Endodermal cell (in vitro differentiated cells): ENCODE measurements at regions not wholly inside any gene's neighbourhood (a gene's known extent, or its start where the extent isn't known, plus 50 kb on each side); places are given as distances from the start of the nearest gene placed in this dataset.
A peak's percentile ranks its signal among the peaks of the same experiment; 100 is the strongest.

Source experiments
- DNase-seq: peaks from one replicate; pipeline ENCODE4 v3.0.0-alpha.2; 2017
- H3K27ac ChIP-seq: 2 replicates; pipeline ENCODE4 v1.5.1; 2013; ENCODE audit warnings: mild to moderate bottlenecking, low read depth, low read length, moderate library complexity
- H3K27me3 ChIP-seq: 2 replicates; pipeline ENCODE4 v1.6.1; 2013; ENCODE audit warnings: mild to moderate bottlenecking, low read length, moderate library complexity; ENCODE audit not compliant: insufficient read depth, control insufficient read depth, poor library complexity, severe bottlenecking
- H3K36me3 ChIP-seq: 2 replicates; pipeline ENCODE4 v1.7.0; 2013; ENCODE audit warnings: mild to moderate bottlenecking, low read length, moderate library complexity; ENCODE audit not compliant: control insufficient read depth, insufficient read depth
- H3K4me1 ChIP-seq: one replicate; pipeline ENCODE4 v1.7.0; 2013; ENCODE audit warnings: low read length; ENCODE audit not compliant: control insufficient read depth, insufficient read depth
- H3K4me3 ChIP-seq: 2 replicates; pipeline ENCODE4 v1.5.1; 2013; ENCODE audit warnings: mild to moderate bottlenecking, low read length, moderate library complexity
- H3K9ac ChIP-seq: 2 replicates; pipeline ENCODE4 v1.6.1; 2013; ENCODE audit warnings: mild to moderate bottlenecking, low read length, moderate library complexity; ENCODE audit not compliant: poor library complexity, severe bottlenecking; ENCODE audit errors: extremely low read depth
- H3K9me3 ChIP-seq: 2 replicates; pipeline ENCODE4 v1.6.1; 2013; ENCODE audit warnings: mild to moderate bottlenecking, low read length, moderate library complexity; ENCODE audit not compliant: control insufficient read depth
- H3K27ac Mint-ChIP-seq: 2 replicates; pipeline ENCODE4 v1.8.0; 2020; ENCODE audit warnings: mixed read lengths
- H3K27me3 Mint-ChIP-seq: 2 replicates; pipeline ENCODE4 v1.8.0; 2021; ENCODE audit warnings: mild to moderate bottlenecking, mixed read lengths; ENCODE audit not compliant: insufficient read depth
- H3K36me3 Mint-ChIP-seq: 2 replicates; pipeline ENCODE4 v1.8.0; 2020; ENCODE audit warnings: low read depth, mixed read lengths
- H3K4me1 Mint-ChIP-seq: 2 replicates; pipeline ENCODE4 v1.8.0; 2020; ENCODE audit warnings: mixed read lengths
- H3K4me3 Mint-ChIP-seq: 2 replicates; pipeline ENCODE4 v1.8.0; 2020; ENCODE audit warnings: mild to moderate bottlenecking, moderate library complexity, mixed read lengths
- H3K9me3 Mint-ChIP-seq: 2 replicates; pipeline ENCODE4 v1.8.0; 2020; ENCODE audit warnings: mild to moderate bottlenecking, mixed read lengths
- WGBS, 2 experiments: methylation state at CpG; one replicate each; pipeline versions ENCODE4 v1.1.5 to v1.1.7; 2013; ENCODE audit warnings: missing lambda C conversion rate in 2 of 2, mixed read lengths in 1 of 2; ENCODE audit not compliant: insufficient coverage in 1 of 2, insufficient read length in 1 of 2; 5-methylcytosine and 5-hydroxymethylcytosine counted together
- TF ChIP-seq, protein P1 (sequence below): fragments of 200-600 bp; sonication (generic); conservative IDR thresholded peaks from 2 replicates; pipeline ENCODE4 v1.5.0; 2021; ENCODE audit warnings: antibody characterized with exemption, mild to moderate bottlenecking

DNA sequence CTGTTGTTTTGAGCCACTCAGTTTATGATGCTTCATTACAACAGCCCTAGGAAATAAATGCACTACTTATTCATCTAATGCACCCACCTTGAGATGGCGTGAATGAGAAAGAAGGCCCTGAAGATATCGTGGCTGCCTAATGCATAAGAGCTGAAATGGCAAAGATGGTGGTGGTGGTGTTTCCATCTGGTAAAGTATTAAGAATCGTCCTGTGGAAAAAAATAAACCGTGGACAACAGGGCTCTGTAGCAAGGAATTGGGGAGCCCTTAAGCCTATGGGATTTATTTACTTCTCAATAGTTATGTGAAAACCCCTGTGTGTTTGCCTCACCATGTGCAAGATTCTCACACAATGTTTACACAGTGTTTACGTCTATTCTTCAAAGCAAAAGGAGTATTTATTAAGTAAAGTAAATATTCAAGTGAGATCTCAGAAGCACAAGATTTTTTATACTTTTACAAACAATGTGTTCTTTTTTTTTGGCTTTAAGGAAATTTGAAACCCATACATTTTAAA is 1555.2 kb upstream of the FLRT2 start:
- no peaks in the 10 kb centered on the region for H3K27me3 Mint-ChIP-seq
- Histone ChIP-seq H3K27me3 (no peaks in the 10 kb centered on the region), H3K9ac (no peak overlapping the region), H3K4me1 (no peaks in the 10 kb centered on the region), H3K4me3 (no peak overlapping the region), H3K27ac (no peak overlapping the region), H3K36me3 (no peaks in the 10 kb centered on the region), H3K9me3 (no peaks in the 10 kb centered on the region)
- peaks cover 3% of the 10 kb centered on the region for H3K9me3 Mint-ChIP-seq
- no peak overlapping the region for H3K4me3 Mint-ChIP-seq
- 95 to 97% methylated on average over 3 to 5 of the region's 5 CpGs for WGBS, 2 experiments
- TF ChIP-seq, protein P1, sequence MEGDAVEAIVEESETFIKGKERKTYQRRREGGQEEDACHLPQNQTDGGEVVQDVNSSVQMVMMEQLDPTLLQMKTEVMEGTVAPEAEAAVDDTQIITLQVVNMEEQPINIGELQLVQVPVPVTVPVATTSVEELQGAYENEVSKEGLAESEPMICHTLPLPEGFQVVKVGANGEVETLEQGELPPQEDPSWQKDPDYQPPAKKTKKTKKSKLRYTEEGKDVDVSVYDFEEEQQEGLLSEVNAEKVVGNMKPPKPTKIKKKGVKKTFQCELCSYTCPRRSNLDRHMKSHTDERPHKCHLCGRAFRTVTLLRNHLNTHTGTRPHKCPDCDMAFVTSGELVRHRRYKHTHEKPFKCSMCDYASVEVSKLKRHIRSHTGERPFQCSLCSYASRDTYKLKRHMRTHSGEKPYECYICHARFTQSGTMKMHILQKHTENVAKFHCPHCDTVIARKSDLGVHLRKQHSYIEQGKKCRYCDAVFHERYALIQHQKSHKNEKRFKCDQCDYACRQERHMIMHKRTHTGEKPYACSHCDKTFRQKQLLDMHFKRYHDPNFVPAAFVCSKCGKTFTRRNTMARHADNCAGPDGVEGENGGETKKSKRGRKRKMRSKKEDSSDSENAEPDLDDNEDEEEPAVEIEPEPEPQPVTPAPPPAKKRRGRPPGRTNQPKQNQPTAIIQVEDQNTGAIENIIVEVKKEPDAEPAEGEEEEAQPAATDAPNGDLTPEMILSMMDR: no peak
- no peak overlapping the region for H3K27ac Mint-ChIP-seq
- peaks cover 6% of the 10 kb centered on the region for H3K4me1 Mint-ChIP-seq
- H3K36me3 Mint-ChIP-seq: no peaks in the 10 kb centered on the region
- no peak for DNase-seq

DNA sequence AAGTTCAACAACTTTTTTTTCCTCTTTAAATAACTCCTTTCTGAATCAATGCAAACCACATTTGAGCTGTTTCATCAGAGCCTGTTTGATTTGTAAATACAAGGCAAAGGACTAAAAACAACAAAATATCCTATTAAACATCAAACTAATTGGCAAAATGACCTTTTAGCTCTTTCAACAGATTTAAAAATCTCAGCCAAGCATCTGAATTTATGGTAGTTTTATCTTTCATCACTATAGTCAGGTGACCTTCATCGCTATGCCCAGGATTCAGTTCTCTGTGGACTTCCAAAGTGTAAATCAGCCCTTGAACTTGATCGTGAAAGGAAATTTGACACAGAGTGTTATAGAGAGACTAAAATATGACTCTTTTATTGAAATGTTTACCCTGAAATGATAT is 1554.5 kb upstream of the FLRT2 start:
- H3K9me3 ChIP-seq: no peaks in the 10 kb centered on the region
- H3K27me3 ChIP-seq: no peaks in the 10 kb centered on the region
- H3K27me3 Mint-ChIP-seq: no peaks in the 10 kb centered on the region
- no peak overlapping the region for H3K27ac Mint-ChIP-seq
- no peaks in the 10 kb centered on the region for H3K36me3 ChIP-seq
- TF ChIP-seq, protein P1: no peak
- no peak overlapping the region for H3K9ac ChIP-seq
- no peak overlapping the region for H3K4me3 Mint-ChIP-seq
- peaks cover 6% of the 10 kb centered on the region for H3K4me1 Mint-ChIP-seq
- 96 to 100% methylated on average over 1 to 2 of the region's 2 CpGs for WGBS, 2 experiments
- peaks cover 3% of the 10 kb centered on the region for H3K9me3 Mint-ChIP-seq
- no peak overlapping the region for H3K27ac ChIP-seq
- no peaks in the 10 kb centered on the region for H3K36me3 Mint-ChIP-seq
- no peak overlapping the region for H3K4me3 ChIP-seq
- H3K4me1 ChIP-seq: no peaks in the 10 kb centered on the region
- no peak for DNase-seq

DNA sequence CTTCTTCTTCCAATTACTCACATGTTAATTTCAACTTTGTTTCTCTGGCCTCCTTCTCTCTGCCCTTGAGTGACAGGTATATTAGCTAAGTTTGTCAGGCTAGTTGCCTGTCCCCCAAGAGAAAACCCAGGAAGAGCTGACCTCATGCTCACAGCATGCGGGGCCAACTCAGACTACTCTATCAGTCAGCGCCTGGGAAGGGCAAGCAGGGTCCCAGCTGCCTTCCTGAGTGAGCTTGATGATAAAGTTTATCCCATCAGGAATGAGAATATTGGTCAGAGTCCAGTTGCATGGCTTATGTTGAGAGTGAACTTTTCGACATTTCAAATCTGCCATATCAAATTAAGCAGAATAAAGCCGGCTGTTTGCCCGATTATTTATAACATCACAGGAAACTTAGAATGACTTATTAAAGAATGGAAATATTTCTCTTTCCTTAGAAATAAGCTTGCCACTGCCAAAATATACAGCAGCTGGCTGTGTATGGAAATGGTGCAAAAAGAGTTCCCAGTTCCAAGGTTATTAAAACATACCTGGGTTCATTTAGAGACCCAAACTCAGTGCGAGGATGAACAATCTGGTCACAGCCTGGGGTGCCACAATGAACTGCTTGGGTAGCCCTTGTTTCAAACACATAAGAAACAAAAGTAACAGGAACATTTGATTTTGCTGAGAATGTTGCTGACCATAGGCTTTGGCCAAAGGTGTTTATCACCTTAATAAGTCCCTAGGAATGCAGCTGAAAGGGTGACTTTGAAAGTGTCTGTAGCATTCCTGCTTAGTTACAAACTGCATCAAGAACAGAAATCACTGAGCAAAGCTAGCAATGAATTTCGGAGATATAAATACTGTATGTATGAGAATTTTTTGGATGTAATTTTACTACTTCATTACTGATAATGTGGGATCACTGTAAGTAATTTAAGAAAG is 1553.8 kb upstream of the FLRT2 start:
- H3K9me3 Mint-ChIP-seq: no peaks in the 10 kb centered on the region
- H3K9ac ChIP-seq: no peak overlapping the region
- H3K36me3 Mint-ChIP-seq: no peaks in the 10 kb centered on the region
- no peak overlapping the region for H3K27ac ChIP-seq
- H3K27me3 ChIP-seq: no peaks in the 10 kb centered on the region
- no peaks in the 10 kb centered on the region for H3K27me3 Mint-ChIP-seq
- H3K36me3 ChIP-seq: no peaks in the 10 kb centered on the region
- no peak overlapping the region for H3K4me3 Mint-ChIP-seq
- H3K4me3 ChIP-seq: no peak overlapping the region
- DNase-seq: peak; percentile 71
- H3K9me3 ChIP-seq: no peaks in the 10 kb centered on the region
- TF ChIP-seq, protein P1: no peak
- peaks cover 6% of the 10 kb centered on the region for H3K4me1 Mint-ChIP-seq
- peak overlapping the region; percentile 3 for H3K27ac Mint-ChIP-seq
- 78 to 83% methylated on average over 6 to 7 of the region's 7 CpGs for WGBS, 2 experiments
- no peaks in the 10 kb centered on the region for H3K4me1 ChIP-seq
